Kidney (tissue), 13 donors: ENCODE measurements at regions not wholly inside any gene's neighbourhood (a gene's known extent, or its start where the extent isn't known, plus 50 kb on each side); places are given as distances from the start of the nearest gene placed in this dataset.

Source experiments
- DNase-seq, 5 donors: peaks; one replicate each; pipeline ENCODE4 v3.0.0-alpha.2; 2013 to 2020
- FAIRE-seq: peaks from 2 replicates; lab custom pipeline; 2012; peaks lifted over from hg19 to GRCh38; lab: Jason Lieb, UNC
- H3K27ac ChIP-seq, 2 donors: one replicate each; pipeline ENCODE4 v1.7.0; 2013; ENCODE audit warnings: low read depth in 2 of 2, low read length in 2 of 2, inconsistent platforms in 1 of 2
- H3K27me3 ChIP-seq: one replicate; pipeline ENCODE4 v1.7.1; 2013; ENCODE audit warnings: low read length, inconsistent platforms; ENCODE audit not compliant: control insufficient read depth, insufficient read depth
- H3K36me3 ChIP-seq, 3 donors: one replicate each; pipeline versions ENCODE4 v1.7.0 to v1.7.1; 2013; ENCODE audit warnings: low read length in 3 of 3, control low read depth in 1 of 3, inconsistent platforms in 1 of 3; ENCODE audit not compliant: insufficient read depth in 3 of 3, control insufficient read depth in 2 of 3
- H3K4me1 ChIP-seq, 3 donors: one replicate each; pipeline versions ENCODE4 v1.7.0 to v1.7.1; 2013; ENCODE audit warnings: low read length in 3 of 3, inconsistent platforms in 1 of 3, low read depth in 1 of 3; ENCODE audit not compliant: control insufficient read depth in 2 of 3, insufficient read depth in 2 of 3
- H3K4me3 ChIP-seq, 3 donors: one replicate each; pipeline versions ENCODE4 v1.7.0 to v1.8.1; 2013; ENCODE audit warnings: low read length in 3 of 3, control low read depth in 1 of 3, inconsistent platforms in 1 of 3
- H3K9ac ChIP-seq, 3 donors: one replicate each; pipeline versions ENCODE4 v1.7.0 to v1.7.1; 2013; ENCODE audit warnings: low read length in 3 of 3, control low read depth in 1 of 3, inconsistent platforms in 1 of 3
- H3K9me3 ChIP-seq, 3 donors: one replicate each; pipeline versions ENCODE4 v1.7.0 to v1.7.1; 2013; ENCODE audit warnings: low read length in 3 of 3, control low read depth in 1 of 3, inconsistent platforms in 1 of 3; ENCODE audit not compliant: control insufficient read depth in 2 of 3, insufficient read depth in 1 of 3
- CTCF ChIP-seq: IDR thresholded peaks from 3 replicates; pipeline ENCODE4 v1.5.1; 2012; ENCODE audit warnings: mild to moderate bottlenecking, moderate library complexity, borderline replicate concordance; ENCODE audit not compliant: insufficient read depth; ENCODE audit errors: extremely low read depth
- intact Hi-C: fragments of 100-400 bp; cut with DNase I; formaldehyde crosslinking; loops from one replicate; pipeline ENCODE4 v1.11.1; 2022
- donor health status: control.
- donor health status: control.
- donor health status: control.
- donor health status: control.
- donor health status: control.
- donor health status: DM: yes; HTN: yes; CAD: no.
- donor health status: Normal renal cell carcinoma (clear cell type).

GRCh38 chr1:235059221-235059620 is 69.4 kb downstream of the TOMM20 start:
- no peak for TF ChIP-seq CTCF

GRCh38 chr1:235058695-235059094 is 69.9 kb downstream of the TOMM20 start:
- Histone ChIP-seq H3K9ac (no peak overlapping the region), H3K4me3 (no peak overlapping the region), H3K27ac (no peak overlapping the region), H3K4me1 (peaks cover 6 to 26% (median 26%) of the 10 kb centered on the region in 3 donors), H3K36me3 (no peaks in the 10 kb centered on the region), H3K9me3 (no peaks in the 10 kb centered on the region), H3K27me3 (no peaks in the 10 kb centered on the region)
- TF ChIP-seq CTCF: no peak
- DNase-seq (no peak), FAIRE-seq (no peak)
- intact Hi-C loops: no loop called here

More at GRCh38 chr1:235059221-235059620, 69.4 kb downstream of the TOMM20 start:
- Histone ChIP-seq H3K36me3 (no peaks in the 10 kb centered on the region), H3K4me3 (no peak overlapping the region), H3K27ac (no peak overlapping the region), H3K9me3 (no peaks in the 10 kb centered on the region), H3K9ac (no peak overlapping the region), H3K27me3 (no peaks in the 10 kb centered on the region), H3K4me1 (peaks cover 6 to 26% (median 26%) of the 10 kb centered on the region in 3 donors)
- DNase-seq: peak in 1 of 5 donors; percentile 30
- intact Hi-C loops: no loop called here
- FAIRE-seq: no peak

- no peak overlapping the region for H3K9ac ChIP-seq
- H3K4me3 ChIP-seq: no peak overlapping the region
- H3K27me3 ChIP-seq: no peaks in the 10 kb centered on the region
- TF ChIP-seq CTCF: no peak
- no peaks in the 10 kb centered on the region for H3K9me3 ChIP-seq
- no peak for FAIRE-seq
- DNase-seq: peak in 1 of 5 donors; percentile 32
- peaks cover 6 to 17% (median 17%) of the 10 kb centered on the region in 3 donors for H3K4me1 ChIP-seq
- intact Hi-C loops: no loop called here
- H3K36me3 ChIP-seq: no peaks in the 10 kb centered on the region
- no peak overlapping the region for H3K27ac ChIP-seq
These were observed 71.0 kb downstream of the TOMM20 start for GRCh38 chr1:235057385-235058306.
